Hematopoietic multipotent progenitor cell treated with erythropoietin and hydrocortisone succinate and interleukin-3 and kit ligand, for 8 days (in vitro differentiated cells): ENCODE measurements at regions not wholly inside any gene's neighbourhood (a gene's known extent, or its start where the extent isn't known, plus 50 kb on each side); places are given as distances from the start of the nearest gene placed in this dataset.
"Not testable (repeated sequence)": the region's sequence is repeated elsewhere in the genome, so short reads cannot be mapped to it uniquely, and the experiment has no call there.

Source experiments
- DNase-seq: peaks from one replicate; pipeline ENCODE4 v3.0.0-alpha.2; 2015

GRCh38 chr7:42677751-42678699, 233.8 kb downstream of the C7orf25 start:
- DNase-seq, result no peak

GRCh38 chr7:42674541-42674940, 237.3 kb downstream of the C7orf25 start:
- no peak for DNase-seq

- no peak for DNase-seq
Observed at GRCh38 chr7:42673951-42674350, 237.9 kb downstream of the C7orf25 start.

- DNase-seq, result no peak
Observed at GRCh38 chr7:42672339-42672999, 239.4 kb downstream of the C7orf25 start.

- DNase-seq, result no peak
Observed at GRCh38 chr7:42671627-42672026, 240.2 kb downstream of the C7orf25 start.

GRCh38 chr7:42666994-42667393, 244.9 kb downstream of the C7orf25 start:
- DNase-seq, result no peak

- DNase-seq, result no peak
Observed at GRCh38 chr7:42662862-42663261, 249.0 kb downstream of the C7orf25 start.

- DNase-seq, result no peak
Observed at GRCh38 chr7:42661312-42661711, 250.6 kb downstream of the C7orf25 start.

- no peak for DNase-seq
Observed at GRCh38 chr7:42650701-42651100, 261.2 kb downstream of the C7orf25 start.

GRCh38 chr7:42650171-42650570, 261.7 kb downstream of the C7orf25 start:
- DNase-seq, result no peak

- no peak for DNase-seq
Observed at GRCh38 chr7:42645906-42646305, 266.0 kb downstream of the C7orf25 start.

GRCh38 chr7:42642699-42643098, 269.2 kb downstream of the C7orf25 start:
- no peak for DNase-seq

- DNase-seq, result no peak
Observed at GRCh38 chr7:42639930-42640329, 271.9 kb downstream of the C7orf25 start.

GRCh38 chr7:42636380-42636779, 275.5 kb downstream of the C7orf25 start:
- DNase-seq, result not testable (repeated sequence)

GRCh38 chr7:42628054-42628453, 283.8 kb downstream of the C7orf25 start:
- no peak for DNase-seq

GRCh38 chr7:42627626-42628025, 284.2 kb downstream of the C7orf25 start:
- DNase-seq, result no peak

- DNase-seq, result no peak
Observed at GRCh38 chr7:42627101-42627500, 284.8 kb downstream of the C7orf25 start.

GRCh38 chr7:42625421-42625820, 286.4 kb downstream of the C7orf25 start:
- no peak for DNase-seq

GRCh38 chr7:42624471-42624870, 287.4 kb downstream of the C7orf25 start:
- no peak for DNase-seq

GRCh38 chr7:42621543-42622219, 290.2 kb downstream of the C7orf25 start:
- DNase-seq, result no peak

GRCh38 chr7:42618651-42619360, 293.1 kb downstream of the C7orf25 start:
- no peak for DNase-seq

- no peak for DNase-seq
Observed at GRCh38 chr7:42617806-42618457, 293.9 kb downstream of the C7orf25 start.
